Myocyte (in vitro differentiated cells): ENCODE measurements at regions not wholly inside any gene's neighbourhood (a gene's known extent, or its start where the extent isn't known, plus 50 kb on each side); places are given as distances from the start of the nearest gene placed in this dataset.
A peak's percentile ranks its signal among the peaks of the same experiment; 100 is the strongest.
"Not testable (repeated sequence)": the region's sequence is repeated elsewhere in the genome, so short reads cannot be mapped to it uniquely, and the experiment has no call there.

Experiments
- DNase-seq: peaks from one replicate; pipeline ENCODE4 v3.0.0-alpha.2; 2012; ENCODE audit warnings: low read depth

GRCh38 chr4:187109636-187110035 is 386.0 kb upstream of the FAT1 start:
- DNase-seq = no peak

GRCh38 chr4:187118166-187118565 is 394.5 kb upstream of the FAT1 start:
- no peak for DNase-seq

GRCh38 chr4:187118602-187119120 is 395.0 kb upstream of the FAT1 start:
- no peak for DNase-seq

GRCh38 chr4:187124331-187124730 is 400.7 kb upstream of the FAT1 start:
- DNase-seq = no peak

GRCh38 chr4:187125062-187125461 is 401.4 kb upstream of the FAT1 start:
- DNase-seq = no peak

- DNase-seq = peak; percentile 64
Measured at GRCh38 chr4:187127456-187127855, 403.8 kb upstream of the FAT1 start.

- DNase-seq = peak; percentile 88
Measured at GRCh38 chr4:187128222-187128621, 404.6 kb upstream of the FAT1 start.

- peak; percentile 57 for DNase-seq
Measured at GRCh38 chr4:187128976-187129375, 405.3 kb upstream of the FAT1 start.

GRCh38 chr4:187131826-187132225 is 408.2 kb upstream of the FAT1 start:
- DNase-seq = not testable (repeated sequence)

- no peak for DNase-seq
Measured at GRCh38 chr4:187135878-187136277, 412.2 kb upstream of the FAT1 start.

GRCh38 chr4:187139141-187139540 is 415.5 kb upstream of the FAT1 start:
- DNase-seq = no peak

- no peak for DNase-seq
Measured at GRCh38 chr4:187141101-187141500, 417.4 kb upstream of the FAT1 start.

GRCh38 chr4:187149229-187149945 is 425.7 kb upstream of the FAT1 start:
- DNase-seq = no peak

- DNase-seq = no peak
Measured at GRCh38 chr4:187157380-187157958, 433.8 kb upstream of the FAT1 start.

- peak; percentile 47 for DNase-seq
Measured at GRCh38 chr4:187158003-187158402, 434.3 kb upstream of the FAT1 start.

GRCh38 chr4:187160486-187160885 is 436.8 kb upstream of the FAT1 start:
- no peak for DNase-seq

GRCh38 chr4:187166886-187167512 is 443.3 kb upstream of the FAT1 start:
- no peak for DNase-seq

GRCh38 chr4:187171706-187172339 is 448.2 kb upstream of the FAT1 start:
- DNase-seq = peak; percentile 34

- DNase-seq = no peak
Measured at GRCh38 chr4:187172340-187172761, 448.7 kb upstream of the FAT1 start.

GRCh38 chr4:187174749-187175148 is 451.1 kb upstream of the FAT1 start:
- DNase-seq = no peak

GRCh38 chr4:187175197-187175596 is 451.5 kb upstream of the FAT1 start:
- no peak for DNase-seq
